Calu3 (cell line): ENCODE measurements at regions not wholly inside any gene's neighbourhood (a gene's known extent, or its start where the extent isn't known, plus 50 kb on each side); places are given as distances from the start of the nearest gene placed in this dataset.

Experiments
- BruUV-seq: library from RNA; stranded (reverse); fragments of 400-500 nt; replicated peaks from 2 replicates; lab custom pipeline; 2021; lab: Mats Ljungman, UMichigan
- CTCF ChIA-PET: fragments of 300-600 bp; sonication (Branson Sonifier 250); formaldehyde crosslinking; loops from one replicate; lab custom pipeline; 2022; ENCODE audit warnings: antibody characterized with exemption; lab: Charles Lee
- DNase-seq: peaks from one replicate; pipeline ENCODE4 v3.0.0; 2022
- H3K27ac Mint-ChIP-seq: one replicate; pipeline ENCODE4 v1.8.0; 2022; ENCODE audit warnings: mixed read lengths; ENCODE audit not compliant: unreplicated experiment
- H3K27me3 Mint-ChIP-seq: one replicate; pipeline ENCODE4 v1.8.0; 2022; ENCODE audit warnings: mixed read lengths; ENCODE audit not compliant: unreplicated experiment
- H3K36me3 Mint-ChIP-seq: one replicate; pipeline ENCODE4 v1.8.0; 2022; ENCODE audit warnings: mild to moderate bottlenecking, moderate library complexity, mixed read lengths; ENCODE audit not compliant: insufficient read depth, unreplicated experiment
- H3K4me1 Mint-ChIP-seq: one replicate; pipeline ENCODE4 v1.8.0; 2022; ENCODE audit warnings: mild to moderate bottlenecking, low read depth, mixed read lengths; ENCODE audit not compliant: unreplicated experiment
- H3K4me3 Mint-ChIP-seq: one replicate; pipeline ENCODE4 v1.8.0; 2022; ENCODE audit warnings: mild to moderate bottlenecking, low read depth, moderate library complexity, mixed read lengths; ENCODE audit not compliant: unreplicated experiment
- H3K9me3 Mint-ChIP-seq: one replicate; pipeline ENCODE4 v1.8.0; 2022; ENCODE audit warnings: low read depth, mixed read lengths; ENCODE audit not compliant: unreplicated experiment
- CTCF ChIP-seq: fragments of 200-600 bp; IDR thresholded peaks from one replicate; pipeline ENCODE4 v1.8.0; 2022; ENCODE audit warnings: antibody characterized with exemption; ENCODE audit not compliant: unreplicated experiment
- intact Hi-C: fragments of 100-400 bp; cut with micrococcal nuclease; formaldehyde crosslinking; loops from one replicate; pipeline ENCODE4 v1.10.0; 2022; ENCODE audit not compliant: unreplicated experiment

GRCh38 chr11:97506076-97506759, 1116.4 kb downstream of the JRKL start:
- CTCF ChIA-PET: no interaction called here

GRCh38 chr11:97514446-97514845, 1124.6 kb downstream of the JRKL start:
- Mint-ChIP-seq H3K4me1 (no peaks in the 10 kb centered on the region), H3K9me3 (peaks cover 3% of the 10 kb centered on the region), H3K36me3 (no peaks in the 10 kb centered on the region), H3K4me3 (no peak overlapping the region), H3K27ac (no peak overlapping the region), H3K27me3 (no peaks in the 10 kb centered on the region)
- DNase-seq: no peak
- no peak for TF ChIP-seq CTCF
- no TSS peak for BruUV-seq
- intact Hi-C loops: no loop called here
- CTCF ChIA-PET: interaction anchor here (0.6 kb wide), 1 partner anchor 919 kb away, joined by 4 read pairs; no protein-coding TSS in a partner anchor

More at GRCh38 chr11:97506076-97506759, 1116.4 kb downstream of the JRKL start:
- H3K27ac Mint-ChIP-seq: no peak overlapping the region
- intact Hi-C loops: no loop called here
- H3K9me3 Mint-ChIP-seq: peaks cover 5% of the 10 kb centered on the region
- no peaks in the 10 kb centered on the region for H3K36me3 Mint-ChIP-seq
- no peaks in the 10 kb centered on the region for H3K4me1 Mint-ChIP-seq
- DNase-seq: no peak
- H3K27me3 Mint-ChIP-seq: no peaks in the 10 kb centered on the region
- no peak overlapping the region for H3K4me3 Mint-ChIP-seq
- BruUV-seq: no TSS peak
- TF ChIP-seq CTCF: no peak

- Mint-ChIP-seq H3K27ac (no peak overlapping the region), H3K36me3 (no peaks in the 10 kb centered on the region), H3K27me3 (no peaks in the 10 kb centered on the region), H3K9me3 (peaks cover 5% of the 10 kb centered on the region), H3K4me3 (no peak overlapping the region), H3K4me1 (no peaks in the 10 kb centered on the region)
- CTCF ChIA-PET: no interaction called here
- no TSS peak for BruUV-seq
- intact Hi-C loops: no loop called here
- DNase-seq: no peak
- TF ChIP-seq CTCF: no peak
Measured at GRCh38 chr11:97516688-97517087, 1126.9 kb downstream of the JRKL start.

GRCh38 chr11:97525273-97525672, 1135.5 kb downstream of the JRKL start:
- intact Hi-C loops: no loop called here
- Mint-ChIP-seq H3K9me3 (peaks cover 7% of the 10 kb centered on the region), H3K36me3 (no peaks in the 10 kb centered on the region), H3K4me3 (no peak overlapping the region), H3K27me3 (no peaks in the 10 kb centered on the region), H3K27ac (no peak overlapping the region), H3K4me1 (no peaks in the 10 kb centered on the region)
- no peak for TF ChIP-seq CTCF
- DNase-seq: no peak
- CTCF ChIA-PET: no interaction called here
- no TSS peak for BruUV-seq
